HEK293T (cell line): ENCODE measurements at regions not wholly inside any gene's neighbourhood (a gene's known extent, or its start where the extent isn't known, plus 50 kb on each side); places are given as distances from the start of the nearest gene placed in this dataset.

Source experiments
- ARNT ChIP-seq: fragments of 450-650 bp; IDR thresholded peaks from 2 replicates; pipeline ENCODE4 v1.6.1; 2017; ENCODE audit warnings: mild to moderate bottlenecking
- BHLHE40 ChIP-seq: fragments of 450-650 bp; IDR thresholded peaks from 2 replicates; pipeline ENCODE4 v1.6.1; 2016; ENCODE audit warnings: mild to moderate bottlenecking, moderate library complexity, borderline replicate concordance
- ELF4 ChIP-seq: fragments of 450-650 bp; IDR thresholded peaks from 2 replicates; pipeline ENCODE4 v1.6.1; 2017; ENCODE audit warnings: antibody characterized with exemption
- FOXA1 ChIP-seq: fragments of 450-650 bp; IDR thresholded peaks from 2 replicates; pipeline ENCODE4 v1.6.1; 2016; ENCODE audit warnings: mild to moderate bottlenecking
- FOXK2 ChIP-seq: fragments of 450-650 bp; IDR thresholded peaks from 2 replicates; pipeline ENCODE4 v1.6.1; 2016; ENCODE audit warnings: mild to moderate bottlenecking
- FOXM1 ChIP-seq: fragments of 450-650 bp; IDR thresholded peaks from 2 replicates; pipeline ENCODE4 v1.6.1; 2017; ENCODE audit warnings: mild to moderate bottlenecking, borderline replicate concordance
- HDGF ChIP-seq: fragments of 450-650 bp; IDR thresholded peaks from 2 replicates; pipeline ENCODE4 v1.6.1; 2017; ENCODE audit warnings: antibody characterized with exemption, borderline replicate concordance
- LEF1 ChIP-seq: fragments of 450-650 bp; IDR thresholded peaks from 2 replicates; pipeline ENCODE4 v1.6.1; 2017; ENCODE audit warnings: mild to moderate bottlenecking, borderline replicate concordance
- PKNOX1 ChIP-seq: fragments of 450-650 bp; IDR thresholded peaks from 2 replicates; pipeline ENCODE4 v1.6.1; 2016
- SP1 ChIP-seq: fragments of 450-650 bp; IDR thresholded peaks from 2 replicates; pipeline ENCODE4 v1.6.1; 2017
- SUZ12 ChIP-seq: fragments of 450-650 bp; IDR thresholded peaks from 2 replicates; pipeline ENCODE4 v1.6.1; 2016; ENCODE audit warnings: mild to moderate bottlenecking
- TARDBP ChIP-seq: fragments of 450-650 bp; IDR thresholded peaks from 2 replicates; pipeline ENCODE4 v1.6.1; 2016
- ZNF384 ChIP-seq: fragments of 450-650 bp; IDR thresholded peaks from 2 replicates; pipeline ENCODE4 v1.6.1; 2016

DNA sequence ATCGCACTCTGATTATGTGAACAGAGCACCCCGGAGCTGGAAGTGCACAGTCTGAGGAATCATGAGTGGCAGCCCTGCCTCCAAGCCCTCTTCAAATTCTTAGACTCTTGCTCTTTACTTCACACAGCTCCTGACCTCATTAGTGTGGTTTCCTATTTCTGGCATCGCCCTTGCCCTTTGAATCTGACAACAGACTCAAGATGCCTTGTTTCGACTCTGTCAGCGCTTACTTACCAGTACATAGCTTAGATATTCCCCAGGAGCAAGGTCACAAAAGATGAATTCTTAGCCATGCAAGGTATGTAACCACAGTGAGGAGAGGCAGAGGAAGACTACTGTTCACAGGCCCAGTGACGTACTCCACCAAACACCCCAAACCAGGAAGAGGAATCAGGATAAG lies 167.2 kb downstream of the KDR start:
- no peak for TF ChIP-seq PKNOX1
- TF ChIP-seq BHLHE40 = no peak
- TF ChIP-seq FOXA1 = no peak
- no peak for TF ChIP-seq HDGF
- no peak for TF ChIP-seq ARNT
- no peak for TF ChIP-seq SP1
- no peak for TF ChIP-seq ELF4
- no peak for TF ChIP-seq FOXM1
- TF ChIP-seq FOXK2 = no peak
- TF ChIP-seq SUZ12 = no peak
- TF ChIP-seq LEF1 = no peak
- no peak for TF ChIP-seq TARDBP
- no peak for TF ChIP-seq ZNF384
